Esophagus mucosa (tissue), 1 donor: ENCODE measurements at regions not wholly inside any gene's neighbourhood (a gene's known extent, or its start where the extent isn't known, plus 50 kb on each side); places are given as distances from the start of the nearest gene placed in this dataset.

Source experiments
- ATAC-seq: fragments of 200-7000 bp; cut with Tn5 transposase; one replicate; pipeline ENCODE4 v1.9.1; 2020
- donor health status: DM: yes; HTN: yes; CAD: no.

GRCh38 chr1:222165629-222166028, 382.3 kb downstream of the HHIPL2 start:
- no peak for ATAC-seq

- ATAC-seq = no peak
Observed at GRCh38 chr1:222163895-222164294, 384.0 kb downstream of the HHIPL2 start.

GRCh38 chr1:222161676-222162075, 386.2 kb downstream of the HHIPL2 start:
- ATAC-seq = peak; percentile 22

GRCh38 chr1:222157612-222158011, 390.3 kb downstream of the HHIPL2 start:
- no peak for ATAC-seq

GRCh38 chr1:222140206-222140605, 398.3 kb upstream of the DUSP10 start:
- ATAC-seq = no peak

GRCh38 chr1:222138095-222138494, 396.2 kb upstream of the DUSP10 start:
- no peak for ATAC-seq

GRCh38 chr1:222136869-222137268, 395.0 kb upstream of the DUSP10 start:
- peak; percentile 87 for ATAC-seq

GRCh38 chr1:222129041-222129440, 387.2 kb upstream of the DUSP10 start:
- ATAC-seq = no peak

- ATAC-seq = no peak
Observed at GRCh38 chr1:222127526-222128152, 385.8 kb upstream of the DUSP10 start.

GRCh38 chr1:222127096-222127495, 385.2 kb upstream of the DUSP10 start:
- ATAC-seq = no peak

GRCh38 chr1:222126052-222126451, 384.2 kb upstream of the DUSP10 start:
- no peak for ATAC-seq

- ATAC-seq = no peak
Observed at GRCh38 chr1:222124602-222125001, 382.7 kb upstream of the DUSP10 start.

- no peak for ATAC-seq
Observed at GRCh38 chr1:222123111-222123510, 381.2 kb upstream of the DUSP10 start.

- no peak for ATAC-seq
Observed at GRCh38 chr1:222117809-222118208, 375.9 kb upstream of the DUSP10 start.

- no peak for ATAC-seq
Observed at GRCh38 chr1:222114536-222115156, 372.8 kb upstream of the DUSP10 start.

GRCh38 chr1:222109836-222110235, 367.9 kb upstream of the DUSP10 start:
- no peak for ATAC-seq

- no peak for ATAC-seq
Observed at GRCh38 chr1:222107975-222108374, 366.1 kb upstream of the DUSP10 start.

GRCh38 chr1:222107267-222107666, 365.4 kb upstream of the DUSP10 start:
- ATAC-seq = no peak

- no peak for ATAC-seq
Observed at GRCh38 chr1:222106377-222106776, 364.5 kb upstream of the DUSP10 start.

- ATAC-seq = no peak
Observed at GRCh38 chr1:222105861-222106260, 364.0 kb upstream of the DUSP10 start.

- ATAC-seq = peak; percentile 88
Observed at GRCh38 chr1:222105393-222105737, 363.5 kb upstream of the DUSP10 start.

GRCh38 chr1:222104694-222105392, 363.0 kb upstream of the DUSP10 start:
- peak; percentile 45 for ATAC-seq

- ATAC-seq = no peak
Observed at GRCh38 chr1:222104097-222104496, 362.2 kb upstream of the DUSP10 start.

- ATAC-seq = no peak
Observed at GRCh38 chr1:222099746-222100145, 357.9 kb upstream of the DUSP10 start.
